K562 (cell line): ENCODE measurements at regions not wholly inside any gene's neighbourhood (a gene's known extent, or its start where the extent isn't known, plus 50 kb on each side); places are given as distances from the start of the nearest gene placed in this dataset.

ENCODE experiments used
- BHLHE40 ChIP-seq: IDR thresholded peaks from 2 replicates; pipeline ENCODE4 v1.6.1; 2011; ENCODE audit warnings: low read length, improper control_type of control experiment
- EZH2 ChIP-seq: IDR thresholded peaks from 2 replicates; pipeline ENCODE4 v1.6.1; 2012; ENCODE audit warnings: low read depth, mild to moderate bottlenecking, inconsistent platforms, low read length, borderline replicate concordance
- HDGF ChIP-seq: fragments of 450-650 bp; IDR thresholded peaks from 2 replicates; pipeline ENCODE4 v1.6.1; 2016
- SP1 ChIP-seq: sonication (generic); formaldehyde crosslinking; IDR thresholded peaks from 2 replicates; pipeline ENCODE4 v1.8.1; 2022; ENCODE audit warnings: mild to moderate bottlenecking, missing genetic modification reagents
- TF ChIP-seq, protein P1 (sequence below): sonication (generic); formaldehyde crosslinking; IDR thresholded peaks from 2 replicates; pipeline ENCODE4 v1.8.0; 2022; ENCODE audit warnings: missing genetic modification reagents, mild to moderate bottlenecking, borderline replicate concordance
- TF ChIP-seq, protein P2 (sequence below): fragments of 450-650 bp; IDR thresholded peaks from 2 replicates; pipeline ENCODE4 v1.6.1; 2016

DNA sequence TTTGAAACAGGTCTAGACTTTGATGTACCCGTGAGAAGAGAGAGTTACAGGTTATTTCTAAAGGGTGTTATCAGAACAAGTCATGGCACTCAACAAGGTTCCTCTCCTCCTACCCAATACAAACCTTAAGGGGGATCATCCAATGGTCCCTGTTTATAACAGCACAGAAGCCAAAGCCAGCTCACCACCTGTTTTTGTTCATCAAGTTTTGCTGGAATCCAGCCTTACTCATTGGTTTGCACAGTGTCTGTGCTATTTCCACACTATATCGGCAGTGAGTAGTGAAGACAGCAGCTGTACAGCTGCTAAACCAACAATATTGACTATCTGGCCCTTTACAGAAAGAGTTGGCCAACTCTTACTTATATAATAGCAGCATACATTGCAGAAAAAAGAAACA is 262.1 kb upstream of the STS start:
- TF ChIP-seq BHLHE40 (no peak), HDGF (no peak), SP1 (no peak), EZH2 (no peak)
- TF ChIP-seq, protein P1, sequence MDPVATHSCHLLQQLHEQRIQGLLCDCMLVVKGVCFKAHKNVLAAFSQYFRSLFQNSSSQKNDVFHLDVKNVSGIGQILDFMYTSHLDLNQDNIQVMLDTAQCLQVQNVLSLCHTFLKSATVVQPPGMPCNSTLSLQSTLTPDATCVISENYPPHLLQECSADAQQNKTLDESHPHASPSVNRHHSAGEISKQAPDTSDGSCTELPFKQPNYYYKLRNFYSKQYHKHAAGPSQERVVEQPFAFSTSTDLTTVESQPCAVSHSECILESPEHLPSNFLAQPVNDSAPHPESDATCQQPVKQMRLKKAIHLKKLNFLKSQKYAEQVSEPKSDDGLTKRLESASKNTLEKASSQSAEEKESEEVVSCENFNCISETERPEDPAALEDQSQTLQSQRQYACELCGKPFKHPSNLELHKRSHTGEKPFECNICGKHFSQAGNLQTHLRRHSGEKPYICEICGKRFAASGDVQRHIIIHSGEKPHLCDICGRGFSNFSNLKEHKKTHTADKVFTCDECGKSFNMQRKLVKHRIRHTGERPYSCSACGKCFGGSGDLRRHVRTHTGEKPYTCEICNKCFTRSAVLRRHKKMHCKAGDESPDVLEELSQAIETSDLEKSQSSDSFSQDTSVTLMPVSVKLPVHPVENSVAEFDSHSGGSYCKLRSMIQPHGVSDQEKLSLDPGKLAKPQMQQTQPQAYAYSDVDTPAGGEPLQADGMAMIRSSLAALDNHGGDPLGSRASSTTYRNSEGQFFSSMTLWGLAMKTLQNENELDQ (CRISPR knock-in tag) = no peak
- TF ChIP-seq, protein P2, sequence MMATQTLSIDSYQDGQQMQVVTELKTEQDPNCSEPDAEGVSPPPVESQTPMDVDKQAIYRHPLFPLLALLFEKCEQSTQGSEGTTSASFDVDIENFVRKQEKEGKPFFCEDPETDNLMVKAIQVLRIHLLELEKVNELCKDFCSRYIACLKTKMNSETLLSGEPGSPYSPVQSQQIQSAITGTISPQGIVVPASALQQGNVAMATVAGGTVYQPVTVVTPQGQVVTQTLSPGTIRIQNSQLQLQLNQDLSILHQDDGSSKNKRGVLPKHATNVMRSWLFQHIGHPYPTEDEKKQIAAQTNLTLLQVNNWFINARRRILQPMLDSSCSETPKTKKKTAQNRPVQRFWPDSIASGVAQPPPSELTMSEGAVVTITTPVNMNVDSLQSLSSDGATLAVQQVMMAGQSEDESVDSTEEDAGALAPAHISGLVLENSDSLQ = no peak
